ENCODE measurements at regions not wholly inside any gene's neighbourhood (a gene's known extent, or its start where the extent isn't known, plus 50 kb on each side); places are given as distances from the start of the nearest gene placed in this dataset.

DNA sequence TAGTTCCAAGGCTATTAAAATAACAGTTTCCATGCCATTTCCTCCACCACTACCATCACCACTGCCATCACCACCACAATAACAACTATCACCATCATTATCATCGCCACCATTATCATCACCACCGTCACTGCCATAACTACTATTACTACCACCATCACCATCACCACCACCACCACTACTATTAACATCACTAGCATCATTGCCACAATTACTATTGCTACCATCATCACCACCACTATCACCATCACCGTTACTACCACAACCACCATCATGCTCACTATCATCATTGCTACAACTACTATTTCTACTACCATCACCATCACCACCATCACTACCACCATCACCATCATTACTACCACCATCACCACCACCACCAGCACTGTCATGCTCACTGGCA lies 185.9 kb upstream of the MAF start:
- Histone ChIP-seq H3K9ac (ENCODE audit: extremely low read depth, insufficient read length, low read length) (no peak overlapping the region), H2BK15ac (ENCODE audit: low read depth, low read length) (no peak overlapping the region), H3T11ph (ENCODE audit: low read length) (no peak overlapping the region), H3K14ac (ENCODE audit: insufficient read depth, low read length) (no peak overlapping the region), H3K4me1 (ENCODE audit: insufficient read depth, low read length) (no peaks in the 10 kb centered on the region), H2AFZ (ENCODE audit: low read length) (no peak overlapping the region), H3K18ac (ENCODE audit: insufficient read length, low read depth, low read length) (no peak overlapping the region), H3K79me1 (ENCODE audit: insufficient read depth, low read depth, low read length, poor library complexity, severe bottlenecking) (no peaks in the 10 kb centered on the region), H3K27me3 (ENCODE audit: insufficient read depth, low read length) (no peaks in the 10 kb centered on the region), H4K8ac (replicated peaks; ENCODE audit: insufficient read length, low read depth, low read length) (no peak overlapping the region), H3K56ac (ENCODE audit: insufficient read length, low read depth, low read length) (no peak overlapping the region), H3K4me2 (ENCODE audit: insufficient read depth, insufficient read length, low read length) (no peak overlapping the region), H3K23me2 (ENCODE audit: insufficient read length, low read depth, low read length, poor library complexity, severe bottlenecking) (no peaks in the 10 kb centered on the region), H3K4ac (ENCODE audit: low read depth, low read length) (no peak overlapping the region), H2BK120ac (ENCODE audit: low read depth, low read length, poor library complexity, severe bottlenecking) (no peak overlapping the region), H4K5ac (ENCODE audit: insufficient read length, low read depth, low read length) (no peak overlapping the region), H2BK12ac (ENCODE audit: insufficient read length, low read depth, low read length) (no peak overlapping the region), H2BK5ac (ENCODE audit: insufficient read length, low read length) (no peak overlapping the region), H4K20me1 (ENCODE audit: control insufficient read depth, insufficient read depth, insufficient read length) (no peaks in the 10 kb centered on the region), H4K91ac (ENCODE audit: insufficient read length, low read depth, low read length) (no peak overlapping the region), H3K27ac (ENCODE audit: insufficient read length, low read depth, low read length) (no peak overlapping the region), H3K79me2 (ENCODE audit: insufficient read depth, low read length) (no peaks in the 10 kb centered on the region), H2BK20ac (ENCODE audit: low read depth, low read length, poor library complexity, severe bottlenecking) (no peak overlapping the region), H3K23ac (ENCODE audit: insufficient read length, low read depth, low read length) (no peak overlapping the region), H2AK5ac (ENCODE audit: insufficient read length, low read length) (no peak overlapping the region), H3K9me3 (ENCODE audit: control insufficient read depth, low read depth, low read length) (no peaks in the 10 kb centered on the region)
- DNase-seq: no peak
- Mint-ChIP-seq H3K36me3 (ENCODE audit: insufficient read depth in 1 of 3, low read depth in 3 of 3) (no peaks in the 10 kb centered on the region), H3K4me3 (no peak overlapping the region), H3K9me3 (no peaks in the 10 kb centered on the region), H3K27me3 (ENCODE audit: low read depth) (no peaks in the 10 kb centered on the region; the same call in 1 of the 2 replicates), H3K4me1 (no peaks in the 10 kb centered on the region), H3K27ac (no peak overlapping the region)
- WGBS (ENCODE audit: extremely low coverage, insufficient read length, low lambda C conversion rate): no CpG with 5 or more reads among the region's 3 CpGs
- TF ChIP-seq, protein P1, sequence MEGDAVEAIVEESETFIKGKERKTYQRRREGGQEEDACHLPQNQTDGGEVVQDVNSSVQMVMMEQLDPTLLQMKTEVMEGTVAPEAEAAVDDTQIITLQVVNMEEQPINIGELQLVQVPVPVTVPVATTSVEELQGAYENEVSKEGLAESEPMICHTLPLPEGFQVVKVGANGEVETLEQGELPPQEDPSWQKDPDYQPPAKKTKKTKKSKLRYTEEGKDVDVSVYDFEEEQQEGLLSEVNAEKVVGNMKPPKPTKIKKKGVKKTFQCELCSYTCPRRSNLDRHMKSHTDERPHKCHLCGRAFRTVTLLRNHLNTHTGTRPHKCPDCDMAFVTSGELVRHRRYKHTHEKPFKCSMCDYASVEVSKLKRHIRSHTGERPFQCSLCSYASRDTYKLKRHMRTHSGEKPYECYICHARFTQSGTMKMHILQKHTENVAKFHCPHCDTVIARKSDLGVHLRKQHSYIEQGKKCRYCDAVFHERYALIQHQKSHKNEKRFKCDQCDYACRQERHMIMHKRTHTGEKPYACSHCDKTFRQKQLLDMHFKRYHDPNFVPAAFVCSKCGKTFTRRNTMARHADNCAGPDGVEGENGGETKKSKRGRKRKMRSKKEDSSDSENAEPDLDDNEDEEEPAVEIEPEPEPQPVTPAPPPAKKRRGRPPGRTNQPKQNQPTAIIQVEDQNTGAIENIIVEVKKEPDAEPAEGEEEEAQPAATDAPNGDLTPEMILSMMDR (conservative IDR thresholded peaks at IDR 0.05): no peak

Data from H9 (cell line).